Mesothelial cell of epicardium (in vitro differentiated cells): ENCODE measurements at regions not wholly inside any gene's neighbourhood (a gene's known extent, or its start where the extent isn't known, plus 50 kb on each side); places are given as distances from the start of the nearest gene placed in this dataset.

ENCODE experiments used
- DNase-seq, 2 experiments: peaks; one replicate each; pipeline ENCODE4 v3.0.0; 2021; ENCODE audit warnings: low spot score in 2 of 2; ENCODE audit not compliant: unreplicated experiment in 2 of 2
- H3K27ac Mint-ChIP-seq: 2 replicates; pipeline ENCODE4 v1.8.0; 2021; ENCODE audit warnings: mixed read lengths
- H3K27me3 Mint-ChIP-seq: 2 replicates; pipeline ENCODE4 v1.8.0; 2021; ENCODE audit warnings: low read depth, mixed read lengths
- H3K36me3 Mint-ChIP-seq: 2 replicates; pipeline ENCODE4 v1.8.0; 2021; ENCODE audit warnings: mixed read lengths
- H3K4me1 Mint-ChIP-seq: 2 replicates; pipeline ENCODE4 v1.8.0; 2021; ENCODE audit warnings: mixed read lengths
- H3K4me3 Mint-ChIP-seq: 2 replicates; pipeline ENCODE4 v1.8.0; 2021; ENCODE audit warnings: mild to moderate bottlenecking, moderate library complexity, mixed read lengths
- H3K9me3 Mint-ChIP-seq: 2 replicates; pipeline ENCODE4 v1.8.0; 2021; ENCODE audit warnings: mixed read lengths
- CTCF ChIP-seq: fragments of 200-600 bp; sonication (generic); IDR thresholded peaks from one replicate; pipeline ENCODE4 v1.5.0; 2021; ENCODE audit warnings: antibody characterized with exemption; ENCODE audit not compliant: unreplicated experiment

GRCh38 chr11:97487387-97487786 lies 1097.6 kb downstream of the JRKL start:
- Mint-ChIP-seq H3K4me3 (no peak overlapping the region), H3K9me3 (peaks cover 41% of the 10 kb centered on the region), H3K4me1 (no peaks in the 10 kb centered on the region), H3K27me3 (no peaks in the 10 kb centered on the region), H3K27ac (no peak overlapping the region), H3K36me3 (no peaks in the 10 kb centered on the region)
- DNase-seq = no peak
- TF ChIP-seq CTCF = no peak

- no peak for TF ChIP-seq CTCF
- Mint-ChIP-seq H3K27me3 (no peaks in the 10 kb centered on the region), H3K36me3 (peaks cover 2% of the 10 kb centered on the region), H3K9me3 (peaks cover 26% of the 10 kb centered on the region), H3K4me3 (no peak overlapping the region), H3K4me1 (no peaks in the 10 kb centered on the region), H3K27ac (no peak overlapping the region)
- no peak for DNase-seq
Observed at GRCh38 chr11:97498891-97499290, 1109.1 kb downstream of the JRKL start.

- DNase-seq = no peak
- Mint-ChIP-seq H3K4me3 (no peak overlapping the region), H3K4me1 (no peaks in the 10 kb centered on the region), H3K36me3 (peaks cover 2% of the 10 kb centered on the region), H3K9me3 (peaks cover 26% of the 10 kb centered on the region), H3K27me3 (no peaks in the 10 kb centered on the region), H3K27ac (no peak overlapping the region)
- no peak for TF ChIP-seq CTCF
Observed at GRCh38 chr11:97502201-97502600, 1112.4 kb downstream of the JRKL start.

- H3K9me3 Mint-ChIP-seq = peaks cover 11% of the 10 kb centered on the region
- H3K36me3 Mint-ChIP-seq = no peaks in the 10 kb centered on the region
- no peak for DNase-seq
- H3K4me3 Mint-ChIP-seq = no peak overlapping the region
- no peaks in the 10 kb centered on the region for H3K4me1 Mint-ChIP-seq
- no peak overlapping the region for H3K27ac Mint-ChIP-seq
- TF ChIP-seq CTCF = no peak
- H3K27me3 Mint-ChIP-seq = no peaks in the 10 kb centered on the region
Observed at GRCh38 chr11:97506076-97506759, 1116.4 kb downstream of the JRKL start.

- TF ChIP-seq CTCF = no peak
- Mint-ChIP-seq H3K27me3 (no peaks in the 10 kb centered on the region), H3K27ac (no peak overlapping the region), H3K9me3 (peaks cover 7% of the 10 kb centered on the region), H3K36me3 (no peaks in the 10 kb centered on the region), H3K4me1 (no peaks in the 10 kb centered on the region), H3K4me3 (no peak overlapping the region)
- DNase-seq = no peak
Observed at GRCh38 chr11:97514446-97514845, 1124.6 kb downstream of the JRKL start.

- Mint-ChIP-seq H3K9me3 (peaks cover 18% of the 10 kb centered on the region), H3K27ac (no peak overlapping the region), H3K4me1 (no peaks in the 10 kb centered on the region), H3K36me3 (no peaks in the 10 kb centered on the region), H3K27me3 (no peaks in the 10 kb centered on the region), H3K4me3 (no peak overlapping the region)
- no peak for DNase-seq
- no peak for TF ChIP-seq CTCF
Observed at GRCh38 chr11:97516688-97517087, 1126.9 kb downstream of the JRKL start.
